ENCODE measurements at regions not wholly inside any gene's neighbourhood (a gene's known extent, or its start where the extent isn't known, plus 50 kb on each side); places are given as distances from the start of the nearest gene placed in this dataset.

DNA sequence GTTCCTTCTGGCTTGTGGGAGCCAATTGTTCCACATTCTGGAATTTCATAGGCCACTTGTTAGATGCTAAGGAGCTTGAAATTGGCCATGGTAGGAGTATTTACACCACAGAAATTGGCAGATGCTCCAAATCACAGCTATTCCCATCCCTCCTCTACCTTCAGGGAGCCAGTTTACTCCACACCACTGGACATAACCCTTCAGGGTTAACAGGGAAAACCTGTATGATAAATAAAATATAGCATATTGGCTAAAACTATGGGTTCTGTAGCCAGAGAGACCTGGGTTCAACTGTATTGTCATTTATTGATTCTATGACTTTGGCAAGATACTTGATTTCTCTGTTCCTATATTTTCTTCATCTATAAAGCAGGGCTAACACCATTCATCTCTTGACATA lies 384.2 kb upstream of the PROK2 start:
- H3K9me1 ChIP-seq (replicated peaks; ENCODE audit: control insufficient read depth, extremely low read depth, insufficient read depth, low read length): no peaks in the 10 kb centered on the region
- no peak overlapping the region for H3K27ac ChIP-seq (ENCODE audit: insufficient read depth, low read depth, low read length)
- H3K4me1 ChIP-seq (ENCODE audit: control insufficient read depth, extremely low read depth, insufficient read depth, low read length): no peaks in the 10 kb centered on the region
- dilution Hi-C loops (cut with MboI; ENCODE audit: extremely low pct_ligation_motif_present, low sequenced_read_pairs): no loop called here
- H3K4me3 ChIP-seq (replicated peaks in 1 of 3; ENCODE audit: insufficient read depth in 1 of 3, low read depth in 1 of 3, low read length in 3 of 3): no peak overlapping the region
- ChIA-PET CTCF (no interaction called here), POLR2A (no interaction called here)
- H3K27me3 ChIP-seq (ENCODE audit: control insufficient read depth in 2 of 2, insufficient read depth in 2 of 2, low read length in 2 of 2): peaks cover 2 to 4% of the 10 kb centered on the region in 2 experiments
- FAIRE-seq: no peak
- H3K4me2 ChIP-seq (ENCODE audit: insufficient read depth, low read length): no peak overlapping the region
- H3K9ac ChIP-seq (replicated peaks; ENCODE audit: extremely low read depth, insufficient read depth, low read length): no peak overlapping the region
- intact Hi-C loops (cut with micrococcal nuclease): no loop called here
- no peaks in the 10 kb centered on the region for H4K20me1 ChIP-seq (replicated peaks; ENCODE audit: control insufficient read depth, extremely low read depth, insufficient read depth, low read length)
- TF ChIP-seq, protein P1, sequence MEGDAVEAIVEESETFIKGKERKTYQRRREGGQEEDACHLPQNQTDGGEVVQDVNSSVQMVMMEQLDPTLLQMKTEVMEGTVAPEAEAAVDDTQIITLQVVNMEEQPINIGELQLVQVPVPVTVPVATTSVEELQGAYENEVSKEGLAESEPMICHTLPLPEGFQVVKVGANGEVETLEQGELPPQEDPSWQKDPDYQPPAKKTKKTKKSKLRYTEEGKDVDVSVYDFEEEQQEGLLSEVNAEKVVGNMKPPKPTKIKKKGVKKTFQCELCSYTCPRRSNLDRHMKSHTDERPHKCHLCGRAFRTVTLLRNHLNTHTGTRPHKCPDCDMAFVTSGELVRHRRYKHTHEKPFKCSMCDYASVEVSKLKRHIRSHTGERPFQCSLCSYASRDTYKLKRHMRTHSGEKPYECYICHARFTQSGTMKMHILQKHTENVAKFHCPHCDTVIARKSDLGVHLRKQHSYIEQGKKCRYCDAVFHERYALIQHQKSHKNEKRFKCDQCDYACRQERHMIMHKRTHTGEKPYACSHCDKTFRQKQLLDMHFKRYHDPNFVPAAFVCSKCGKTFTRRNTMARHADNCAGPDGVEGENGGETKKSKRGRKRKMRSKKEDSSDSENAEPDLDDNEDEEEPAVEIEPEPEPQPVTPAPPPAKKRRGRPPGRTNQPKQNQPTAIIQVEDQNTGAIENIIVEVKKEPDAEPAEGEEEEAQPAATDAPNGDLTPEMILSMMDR (IDR thresholded peaks at IDR 0.05; ENCODE audit: extremely low read depth in 1 of 2, insufficient read depth in 1 of 2, low read depth in 1 of 2, low read length in 2 of 2): no peak
- TF ChIP-seq, protein P2, sequence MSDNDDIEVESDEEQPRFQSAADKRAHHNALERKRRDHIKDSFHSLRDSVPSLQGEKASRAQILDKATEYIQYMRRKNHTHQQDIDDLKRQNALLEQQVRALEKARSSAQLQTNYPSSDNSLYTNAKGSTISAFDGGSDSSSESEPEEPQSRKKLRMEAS (IDR thresholded peaks at IDR 0.05; ENCODE audit: insufficient read depth, insufficient read length): no peak
- TF ChIP-seq POLR2A (IDR thresholded peaks at IDR 0.05; ENCODE audit: low read depth, low read length) (no peak), GATA2 (IDR thresholded peaks at IDR 0.05; ENCODE audit: insufficient read depth, insufficient read length, low read depth, low read length) (no peak), FOS (IDR thresholded peaks at IDR 0.05; ENCODE audit: borderline replicate concordance, insufficient read depth, low read length) (no peak), EZH2 (IDR thresholded peaks at IDR 0.05; ENCODE audit: borderline replicate concordance, low read depth, low read length, severe bottlenecking) (no peak), POLR2AphosphoS5 (IDR thresholded peaks at IDR 0.05; ENCODE audit: insufficient read depth, low read depth, low read length) (no peak)
- H2AFZ ChIP-seq (ENCODE audit: low read depth, low read length): no peak overlapping the region
- no peaks in the 10 kb centered on the region for H3K79me2 ChIP-seq (ENCODE audit: control insufficient read depth, insufficient read depth, low read length)
- H3K9me3 ChIP-seq (replicated peaks; ENCODE audit: control insufficient read depth, insufficient read depth, low read length): no peaks in the 10 kb centered on the region
- no peaks in the 10 kb centered on the region for H3K36me3 ChIP-seq (ENCODE audit: control insufficient read depth in 2 of 2, extremely low read depth in 1 of 2, insufficient read depth in 2 of 2, low read length in 2 of 2)
- DNase-seq (ENCODE audit: low read depth, low spot score): no peak
- no TSS peak for BruUV-seq (replicated peaks)

All from endothelial cell of umbilical vein (primary cell).